ENCODE measurements at regions not wholly inside any gene's neighbourhood (a gene's known extent, or its start where the extent isn't known, plus 50 kb on each side); places are given as distances from the start of the nearest gene placed in this dataset.

GRCh38 chr18:72986103-72986502 is 118.3 kb upstream of the NETO1 start:
- no peak overlapping the region for H3T11ph ChIP-seq (ENCODE audit: low read length)
- no peak for DNase-seq

More at GRCh38 chr18:72986103-72986502, 118.3 kb upstream of the NETO1 start:
- Histone ChIP-seq H3K79me1 (ENCODE audit: insufficient read depth, low read depth, low read length, poor library complexity, severe bottlenecking) (no peaks in the 10 kb centered on the region), H4K20me1 (ENCODE audit: control insufficient read depth, insufficient read depth, insufficient read length) (no peaks in the 10 kb centered on the region), H2BK120ac (ENCODE audit: low read depth, low read length, poor library complexity, severe bottlenecking) (no peak overlapping the region), H3K4ac (ENCODE audit: low read depth, low read length) (no peak overlapping the region), H3K9ac (ENCODE audit: extremely low read depth, insufficient read length, low read length) (no peak overlapping the region), H3K79me2 (ENCODE audit: insufficient read depth, low read length) (no peaks in the 10 kb centered on the region), H3K14ac (ENCODE audit: insufficient read depth, low read length) (no peak overlapping the region), H3K27me3 (ENCODE audit: insufficient read depth, low read length) (no peaks in the 10 kb centered on the region), H4K91ac (ENCODE audit: insufficient read length, low read depth, low read length) (no peak overlapping the region), H3K56ac (ENCODE audit: insufficient read length, low read depth, low read length) (no peak overlapping the region), H2BK12ac (ENCODE audit: insufficient read length, low read depth, low read length) (no peak overlapping the region), H2BK15ac (ENCODE audit: low read depth, low read length) (no peak overlapping the region), H4K8ac (replicated peaks; ENCODE audit: insufficient read length, low read depth, low read length) (no peak overlapping the region), H3K23ac (ENCODE audit: insufficient read length, low read depth, low read length) (no peak overlapping the region), H2BK20ac (ENCODE audit: low read depth, low read length, poor library complexity, severe bottlenecking) (no peak overlapping the region), H3K4me2 (ENCODE audit: insufficient read depth, insufficient read length, low read length) (no peak overlapping the region), H2AFZ (ENCODE audit: low read length) (no peak overlapping the region), H3K18ac (ENCODE audit: insufficient read length, low read depth, low read length) (no peak overlapping the region), H2AK5ac (ENCODE audit: insufficient read length, low read length) (no peak overlapping the region), H4K5ac (ENCODE audit: insufficient read length, low read depth, low read length) (no peak overlapping the region), H3K9me3 (ENCODE audit: control insufficient read depth, low read depth, low read length) (no peaks in the 10 kb centered on the region), H3K23me2 (ENCODE audit: insufficient read length, low read depth, low read length, poor library complexity, severe bottlenecking) (no peaks in the 10 kb centered on the region), H3K27ac (ENCODE audit: insufficient read length, low read depth, low read length) (no peak overlapping the region), H2BK5ac (ENCODE audit: insufficient read length, low read length) (no peak overlapping the region), H3K4me1 (ENCODE audit: insufficient read depth, low read length) (no peaks in the 10 kb centered on the region)
- Mint-ChIP-seq H3K27ac (no peak overlapping the region), H3K27me3 (ENCODE audit: low read depth) (no peaks in the 10 kb centered on the region), H3K4me1 (no peaks in the 10 kb centered on the region), H3K4me3 (no peak overlapping the region), H3K36me3 (ENCODE audit: insufficient read depth in 1 of 3, low read depth in 3 of 3) (no peaks in the 10 kb centered on the region), H3K9me3 (peaks cover 0 to 3% of the 10 kb centered on the region in 2 experiments; a peak in 2 of 5 replicates)
- no CpG with 5 or more reads among the region's 1 CpG for WGBS (ENCODE audit: extremely low coverage, insufficient read length, low lambda C conversion rate)
- no peak for TF ChIP-seq CTCF (conservative IDR thresholded peaks at IDR 0.05)

Measured in H9 (cell line).